Neural progenitor cell (in vitro differentiated cells): ENCODE measurements at regions not wholly inside any gene's neighbourhood (a gene's known extent, or its start where the extent isn't known, plus 50 kb on each side); places are given as distances from the start of the nearest gene placed in this dataset.

ENCODE experiments used
- CTCF ChIP-seq: fragments of 200-600 bp; sonication (generic); IDR thresholded peaks from 2 replicates; pipeline ENCODE4 v1.5.1; 2017; ENCODE audit warnings: antibody characterized with exemption, mild to moderate bottlenecking
- EZH2 ChIP-seq: fragments of 200-600 bp; sonication (generic); IDR thresholded peaks from 2 replicates; pipeline ENCODE4 v1.6.1; 2017; ENCODE audit warnings: antibody characterized with exemption, mild to moderate bottlenecking, moderate library complexity
- EZH2phosphoT487 ChIP-seq: fragments of 200-600 bp; sonication (generic); IDR thresholded peaks from 2 replicates; pipeline ENCODE4 v1.6.1; 2017; ENCODE audit warnings: antibody characterized with exemption

- TF ChIP-seq CTCF (no peak), EZH2 (no peak), EZH2phosphoT487 (no peak)
These were observed 640.9 kb downstream of the NYAP2 start for GRCh38 chr2:226040344-226040900.
